SHP77 (cell line): ENCODE measurements at regions not wholly inside any gene's neighbourhood (a gene's known extent, or its start where the extent isn't known, plus 50 kb on each side); places are given as distances from the start of the nearest gene placed in this dataset.
A peak's percentile ranks its signal among the peaks of the same experiment; 100 is the strongest.

Experiments
- DNase-seq, 2 experiments: peaks; one replicate each; lab custom pipeline; 2025; lab: John Stamatoyannopoulos, UW

DNA sequence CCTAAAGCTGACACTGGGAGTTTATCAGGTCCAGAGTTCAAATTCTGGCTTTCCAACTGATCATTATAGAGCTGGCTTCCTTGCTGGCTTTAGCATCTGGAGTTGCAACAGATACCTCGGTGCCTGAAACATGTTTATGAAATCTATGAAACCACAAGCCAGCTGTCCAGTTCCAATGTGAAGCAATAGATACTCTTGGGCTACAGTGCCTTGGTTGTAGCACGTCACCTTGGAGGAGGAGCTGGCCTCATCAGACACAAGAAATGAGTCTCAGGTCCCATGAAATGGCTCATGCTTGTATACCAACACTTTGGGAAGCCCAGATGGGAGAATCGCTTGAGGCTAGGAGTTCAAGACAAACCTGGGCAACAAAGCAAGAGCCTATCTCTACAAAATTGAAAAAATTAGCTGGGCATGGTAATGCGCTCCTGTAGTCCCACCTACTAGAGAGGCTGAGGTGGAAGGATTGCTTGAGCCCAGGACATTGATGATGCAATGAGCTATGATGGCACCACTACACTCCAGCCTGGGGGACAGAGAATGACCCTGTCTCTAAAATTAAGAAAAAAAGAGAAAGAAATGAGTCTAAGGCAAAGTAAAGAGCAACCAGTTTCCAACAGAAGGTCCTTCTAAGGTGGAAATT is 132.5 kb upstream of the ZNF648 start:
- no peak for DNase-seq

- no peak for DNase-seq
Observed at GRCh38 chr1:182192966-182193365, 131.5 kb upstream of the ZNF648 start.

- no peak for DNase-seq
Observed at GRCh38 chr1:182192215-182192614, 130.7 kb upstream of the ZNF648 start.

- no peak for DNase-seq
Observed at GRCh38 chr1:182191381-182192115, 130.0 kb upstream of the ZNF648 start.

- no peak for DNase-seq
Observed at GRCh38 chr1:182189535-182190066, 128.1 kb upstream of the ZNF648 start.

- DNase-seq: no peak
Observed at GRCh38 chr1:182186757-182187146, 125.2 kb upstream of the ZNF648 start.

DNA sequence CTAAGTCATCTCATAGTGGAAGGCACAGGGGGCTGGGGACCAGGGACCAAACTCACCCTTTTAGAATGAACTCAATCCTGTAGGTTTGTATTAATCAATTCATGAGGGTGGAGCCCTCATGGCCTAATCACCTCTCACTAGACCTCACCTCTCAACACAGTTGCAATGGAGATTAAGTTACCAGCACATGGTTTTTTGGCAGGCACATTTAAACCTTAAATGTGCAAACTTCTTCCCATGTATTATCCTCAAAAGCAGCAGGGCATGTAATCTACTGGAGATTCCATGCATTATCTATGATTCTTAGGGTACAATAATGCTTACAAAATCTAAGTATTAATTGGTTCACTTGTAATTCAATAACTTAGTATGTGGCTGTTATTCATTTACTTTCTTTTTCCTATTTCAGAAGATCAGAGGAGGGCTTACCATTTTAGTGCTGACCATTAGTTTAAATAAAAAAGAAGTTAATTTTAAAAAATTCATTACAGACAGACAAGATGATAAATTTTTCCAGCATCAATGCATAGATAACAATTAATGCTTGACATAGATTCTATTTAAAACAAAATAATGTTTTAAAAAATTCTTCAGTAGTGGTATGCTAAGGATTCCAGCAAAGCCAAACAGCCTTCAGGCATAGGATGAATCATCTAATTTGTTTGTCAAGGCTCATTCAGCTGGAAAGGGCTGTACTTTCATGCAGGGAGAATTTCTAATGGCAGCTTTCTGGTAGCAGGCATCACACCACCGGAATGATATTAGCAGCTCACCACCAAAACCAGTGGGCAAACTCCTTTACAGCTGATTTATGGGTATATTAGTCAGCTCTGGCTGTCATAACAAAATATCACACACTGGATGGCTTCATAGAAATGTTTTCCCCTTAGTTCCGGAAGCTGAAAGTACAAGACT is 124.6 kb upstream of the ZNF648 start:
- DNase-seq: no peak

DNA sequence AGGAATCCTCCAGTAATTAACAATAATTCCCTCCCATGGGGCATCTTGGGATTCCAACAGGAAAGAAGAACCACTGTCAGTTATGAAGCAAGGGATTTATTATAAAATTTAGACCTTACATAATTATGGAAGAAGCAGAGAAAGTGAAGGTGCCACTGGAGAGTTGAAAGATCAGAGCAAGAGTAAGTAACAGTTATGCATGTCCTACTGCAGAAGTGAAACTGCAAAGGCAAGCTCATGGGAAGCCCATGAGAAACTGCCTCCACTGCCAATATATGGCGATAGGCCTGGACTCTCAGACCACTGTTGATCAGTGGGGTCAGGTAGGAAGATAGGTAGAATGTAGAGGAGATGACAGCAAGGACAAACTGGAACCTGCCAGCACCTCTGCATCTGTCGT is 123.6 kb upstream of the ZNF648 start:
- no peak for DNase-seq

GRCh38 chr1:182183606-182184005 is 122.1 kb upstream of the ZNF648 start:
- no peak for DNase-seq

GRCh38 chr1:182182311-182182710 is 120.8 kb upstream of the ZNF648 start:
- no peak for DNase-seq

DNA sequence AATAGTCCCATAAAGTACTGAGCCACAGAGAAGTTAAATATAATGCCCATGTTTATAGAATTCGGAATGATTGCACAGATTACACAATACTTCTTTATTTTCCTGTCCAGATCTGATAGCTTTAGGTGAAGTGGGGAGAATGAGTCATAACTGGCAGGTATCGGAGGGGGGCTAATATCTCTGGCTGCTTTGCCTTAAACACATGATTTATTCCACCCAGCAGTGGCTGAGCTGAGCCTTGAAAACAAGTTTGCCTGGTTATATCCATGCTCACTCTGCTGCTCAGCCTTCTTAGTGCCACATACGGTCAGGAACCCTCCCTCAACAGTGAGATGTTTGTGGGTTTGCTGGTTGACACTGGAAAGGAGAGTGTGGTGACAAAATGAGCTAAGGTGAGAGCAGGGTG is 119.7 kb upstream of the ZNF648 start:
- DNase-seq: no peak

- DNase-seq: peak; percentile 22 to 30
Observed at GRCh38 chr1:182175361-182175931, 113.9 kb upstream of the ZNF648 start.

- DNase-seq: no peak
Observed at GRCh38 chr1:182174513-182174855, 113.0 kb upstream of the ZNF648 start.

- no peak for DNase-seq
Observed at GRCh38 chr1:182173808-182174512, 112.4 kb upstream of the ZNF648 start.

GRCh38 chr1:182172699-182173098 is 111.2 kb upstream of the ZNF648 start:
- no peak for DNase-seq

DNA sequence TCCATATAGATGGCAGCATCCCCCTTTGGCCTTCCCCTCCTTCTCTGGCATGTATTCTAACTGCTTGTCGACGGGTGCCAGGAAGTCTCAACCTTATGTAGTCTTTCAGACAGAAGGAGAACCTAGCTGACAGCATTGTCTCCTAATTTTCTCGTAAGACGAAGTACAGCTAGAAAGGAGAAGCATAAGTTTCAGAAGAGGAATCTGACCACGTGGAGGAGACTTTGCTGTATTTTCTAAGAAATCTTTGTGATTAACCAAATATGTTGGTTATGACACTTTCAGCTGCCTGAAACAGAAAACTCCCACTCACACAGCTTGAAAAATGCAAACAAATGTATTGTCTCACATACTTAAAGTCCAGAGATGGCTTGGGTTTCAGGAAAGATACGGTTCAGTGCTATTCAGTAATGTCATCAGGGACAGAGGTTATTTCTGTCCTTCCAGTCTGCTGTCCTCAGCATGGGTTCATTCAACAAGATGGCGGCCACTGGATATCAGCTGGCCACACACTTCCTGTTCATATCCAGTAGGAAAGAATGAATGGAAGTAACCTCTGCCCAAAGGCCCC is 109.5 kb upstream of the ZNF648 start:
- DNase-seq: no peak

DNA sequence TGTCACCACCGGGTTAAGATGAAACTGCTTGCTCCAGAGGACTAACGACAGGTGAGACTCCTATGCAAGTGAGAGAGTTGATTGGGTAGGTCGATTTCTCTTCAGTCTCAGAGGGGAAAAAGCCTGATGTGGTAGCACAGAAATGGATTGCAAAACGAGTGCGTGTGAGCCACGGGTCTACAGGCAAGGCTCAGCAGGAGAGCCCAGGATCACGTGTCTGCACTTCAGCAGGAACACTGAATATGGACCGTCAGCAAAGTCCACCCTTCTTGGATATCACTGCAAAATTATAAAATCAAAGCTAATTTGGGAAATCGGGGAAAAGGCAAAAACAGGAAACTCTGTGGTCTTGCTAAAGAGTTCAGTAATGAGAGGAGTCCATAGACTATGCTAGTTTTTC is 107.7 kb upstream of the ZNF648 start:
- DNase-seq: no peak

DNA sequence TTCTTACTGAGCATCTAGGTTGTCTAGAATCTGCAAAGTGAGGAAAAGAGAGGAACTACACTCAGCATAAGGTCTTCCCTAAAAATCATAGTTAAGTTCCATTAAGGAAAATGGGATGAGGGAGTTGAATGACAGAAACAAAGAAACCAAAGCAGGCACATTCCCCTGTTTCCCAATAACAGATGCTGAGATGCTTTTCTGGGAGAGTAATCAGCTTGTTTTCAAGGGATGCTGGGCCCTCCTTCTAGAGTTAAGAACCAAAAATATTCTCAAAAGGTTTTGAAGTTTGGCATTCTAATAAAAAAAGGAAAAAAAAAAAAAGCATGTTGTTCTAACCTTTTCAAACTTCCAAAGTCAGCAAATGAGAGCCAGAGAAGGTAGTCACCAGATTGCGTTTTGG is 105.2 kb upstream of the ZNF648 start:
- no peak for DNase-seq

GRCh38 chr1:182166321-182166720 is 104.8 kb upstream of the ZNF648 start:
- DNase-seq: no peak

GRCh38 chr1:182164273-182164672 is 102.8 kb upstream of the ZNF648 start:
- no peak for DNase-seq

DNA sequence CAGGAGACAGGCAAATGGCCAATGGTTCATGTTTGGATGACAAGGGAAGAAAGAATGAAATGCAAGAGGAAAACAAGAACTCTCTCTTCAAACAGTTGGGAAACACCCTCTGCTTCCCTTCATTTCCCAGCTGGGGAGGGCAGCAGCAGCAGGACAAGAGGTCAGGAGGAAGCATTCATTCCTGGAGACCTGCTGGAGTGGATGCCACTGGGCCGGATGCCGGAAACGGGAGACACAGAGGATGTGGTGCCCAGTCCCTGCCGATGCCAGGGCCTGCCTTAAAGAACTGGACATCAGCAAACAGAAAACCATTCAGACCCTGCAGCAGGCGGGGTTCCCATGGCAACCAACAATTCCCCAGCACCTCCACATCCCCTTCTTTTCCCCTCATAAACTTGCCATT is 102.3 kb upstream of the ZNF648 start:
- DNase-seq: no peak
